ENCODE measurements at regions not wholly inside any gene's neighbourhood (a gene's known extent, or its start where the extent isn't known, plus 50 kb on each side); places are given as distances from the start of the nearest gene placed in this dataset.

GRCh38 chr10:4677296-4678021, 148.5 kb upstream of the AKR1E2 start:
- Mint-ChIP-seq H3K4me1 (ENCODE audit: low read depth) (no peaks in the 10 kb centered on the region), H3K27me3 (peaks cover 24% of the 10 kb centered on the region), H3K4me3 (no peak overlapping the region), H3K36me3 (ENCODE audit: low read depth) (no peaks in the 10 kb centered on the region), H3K27ac (no peak overlapping the region), H3K9me3 (no peaks in the 10 kb centered on the region)
- intact Hi-C loops (cut with micrococcal nuclease) = no loop called here
- ATAC-seq (no peak), DNase-seq (no peak)
- TF ChIP-seq CTCF (IDR thresholded peaks at IDR 0.05) = no peak
- ChIA-PET POLR2A (no interaction called here), CTCF (interaction anchor here (1.0 kb wide), 1 partner anchor 22 kb away, joined by 3 read pairs; no protein-coding TSS in a partner anchor)

GRCh38 chr10:4676566-4676965, 149.4 kb upstream of the AKR1E2 start:
- Mint-ChIP-seq H3K27ac (no peak overlapping the region), H3K27me3 (peaks cover 24% of the 10 kb centered on the region), H3K36me3 (ENCODE audit: low read depth) (no peaks in the 10 kb centered on the region), H3K4me3 (no peak overlapping the region), H3K4me1 (ENCODE audit: low read depth) (no peaks in the 10 kb centered on the region), H3K9me3 (no peaks in the 10 kb centered on the region)
- CTCF ChIA-PET = interaction anchor here (1.0 kb wide), 1 partner anchor 23 kb away, joined by 3 read pairs; no protein-coding TSS in a partner anchor
- POLR2A ChIA-PET = no interaction called here
- intact Hi-C loops (cut with micrococcal nuclease) = no loop called here
- no peak for DNase-seq
- no peak for TF ChIP-seq CTCF (IDR thresholded peaks at IDR 0.05)
- no peak for ATAC-seq

- H3K4me3 Mint-ChIP-seq = no peak overlapping the region
- DNase-seq = no peak
- no peaks in the 10 kb centered on the region for H3K9me3 Mint-ChIP-seq
- ChIA-PET POLR2A (no interaction called here), CTCF (interaction anchor here (1.2 kb wide), 1 partner anchor 19 kb away, joined by 5 read pairs; no protein-coding TSS in a partner anchor)
- TF ChIP-seq CTCF (IDR thresholded peaks at IDR 0.05) = no peak
- ATAC-seq = no peak
- H3K27me3 Mint-ChIP-seq = peaks cover 29% of the 10 kb centered on the region
- intact Hi-C loops (cut with micrococcal nuclease) = no loop called here
- H3K4me1 Mint-ChIP-seq (ENCODE audit: low read depth) = no peaks in the 10 kb centered on the region
- H3K27ac Mint-ChIP-seq = no peak overlapping the region
- H3K36me3 Mint-ChIP-seq (ENCODE audit: low read depth) = no peaks in the 10 kb centered on the region
Observed at GRCh38 chr10:4675808-4676207, 150.2 kb upstream of the AKR1E2 start.

GRCh38 chr10:4673279-4674040, 152.5 kb upstream of the AKR1E2 start:
- POLR2A ChIA-PET = no interaction called here
- no peak for ATAC-seq
- Mint-ChIP-seq H3K9me3 (peaks cover 2% of the 10 kb centered on the region), H3K36me3 (ENCODE audit: low read depth) (no peaks in the 10 kb centered on the region), H3K4me3 (no peak overlapping the region), H3K27me3 (peaks cover 26% of the 10 kb centered on the region), H3K27ac (no peak overlapping the region), H3K4me1 (ENCODE audit: low read depth) (no peaks in the 10 kb centered on the region)
- no peak for TF ChIP-seq CTCF (IDR thresholded peaks at IDR 0.05)
- DNase-seq = no peak
- CTCF ChIA-PET = no interaction called here
- intact Hi-C loops (cut with micrococcal nuclease) = no loop called here

- no peak overlapping the region for H3K4me3 Mint-ChIP-seq
Observed at GRCh38 chr10:4672201-4672600, 153.8 kb upstream of the AKR1E2 start.

More at GRCh38 chr10:4672201-4672600, 153.8 kb upstream of the AKR1E2 start:
- intact Hi-C loops (cut with micrococcal nuclease) = no loop called here
- no peak for ATAC-seq
- peaks cover 25% of the 10 kb centered on the region for H3K27me3 Mint-ChIP-seq
- H3K4me1 Mint-ChIP-seq (ENCODE audit: low read depth) = no peaks in the 10 kb centered on the region
- peaks cover 2% of the 10 kb centered on the region for H3K9me3 Mint-ChIP-seq
- H3K36me3 Mint-ChIP-seq (ENCODE audit: low read depth) = no peaks in the 10 kb centered on the region
- TF ChIP-seq CTCF (IDR thresholded peaks at IDR 0.05) = no peak
- ChIA-PET CTCF (no interaction called here), POLR2A (no interaction called here)
- no peak for DNase-seq
- H3K27ac Mint-ChIP-seq = no peak overlapping the region
